ENCODE measurements at regions not wholly inside any gene's neighbourhood (a gene's known extent, or its start where the extent isn't known, plus 50 kb on each side); places are given as distances from the start of the nearest gene placed in this dataset.

DNA sequence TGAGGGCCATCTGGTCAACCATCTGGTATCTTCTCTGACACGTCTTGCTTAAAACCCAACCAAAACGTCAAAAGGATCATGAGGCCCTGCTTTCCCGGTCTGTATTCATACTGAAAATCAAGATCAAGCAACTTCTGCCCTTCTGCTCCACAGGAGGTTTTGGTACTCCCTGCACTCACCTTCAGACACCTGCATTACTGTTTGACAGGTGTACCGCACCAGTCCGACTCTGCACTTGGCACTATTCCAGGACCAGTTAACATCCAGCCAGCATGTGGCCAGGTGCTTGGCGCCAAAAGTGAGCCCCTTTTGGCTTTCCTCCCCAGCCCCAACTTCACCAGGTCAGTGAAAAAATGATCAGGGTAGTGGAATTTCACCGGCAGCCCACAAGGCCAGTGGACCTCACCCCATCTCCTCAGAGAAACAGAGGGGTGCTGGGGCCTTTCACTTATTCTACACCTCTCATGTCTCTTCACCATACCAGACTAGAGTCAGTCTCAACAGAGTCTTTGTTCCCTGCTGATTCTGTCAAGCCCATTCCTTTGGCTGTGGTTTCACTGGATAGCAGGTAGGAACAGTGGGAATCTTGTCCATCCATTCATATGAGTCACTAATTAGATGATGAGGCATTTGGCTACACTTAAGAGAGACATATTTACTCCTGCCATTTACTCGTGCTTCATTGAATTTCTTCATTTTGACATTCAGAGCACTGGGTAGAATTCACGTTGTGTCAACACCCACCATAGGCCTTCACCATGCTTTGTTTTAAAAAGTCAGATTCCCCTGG, 85.3 kb downstream of the ZNF726 start:
- TF ChIP-seq, protein P1, sequence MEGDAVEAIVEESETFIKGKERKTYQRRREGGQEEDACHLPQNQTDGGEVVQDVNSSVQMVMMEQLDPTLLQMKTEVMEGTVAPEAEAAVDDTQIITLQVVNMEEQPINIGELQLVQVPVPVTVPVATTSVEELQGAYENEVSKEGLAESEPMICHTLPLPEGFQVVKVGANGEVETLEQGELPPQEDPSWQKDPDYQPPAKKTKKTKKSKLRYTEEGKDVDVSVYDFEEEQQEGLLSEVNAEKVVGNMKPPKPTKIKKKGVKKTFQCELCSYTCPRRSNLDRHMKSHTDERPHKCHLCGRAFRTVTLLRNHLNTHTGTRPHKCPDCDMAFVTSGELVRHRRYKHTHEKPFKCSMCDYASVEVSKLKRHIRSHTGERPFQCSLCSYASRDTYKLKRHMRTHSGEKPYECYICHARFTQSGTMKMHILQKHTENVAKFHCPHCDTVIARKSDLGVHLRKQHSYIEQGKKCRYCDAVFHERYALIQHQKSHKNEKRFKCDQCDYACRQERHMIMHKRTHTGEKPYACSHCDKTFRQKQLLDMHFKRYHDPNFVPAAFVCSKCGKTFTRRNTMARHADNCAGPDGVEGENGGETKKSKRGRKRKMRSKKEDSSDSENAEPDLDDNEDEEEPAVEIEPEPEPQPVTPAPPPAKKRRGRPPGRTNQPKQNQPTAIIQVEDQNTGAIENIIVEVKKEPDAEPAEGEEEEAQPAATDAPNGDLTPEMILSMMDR (conservative IDR thresholded peaks at IDR 0.05; ENCODE audit: control insufficient read depth, insufficient read depth, low read depth, low read length), result no peak
- no peak for DNase-seq (ENCODE audit: low read depth)
- no peak overlapping the region for H3K4me3 ChIP-seq (ENCODE audit: control insufficient read depth, low read depth, low read length)

DNA sequence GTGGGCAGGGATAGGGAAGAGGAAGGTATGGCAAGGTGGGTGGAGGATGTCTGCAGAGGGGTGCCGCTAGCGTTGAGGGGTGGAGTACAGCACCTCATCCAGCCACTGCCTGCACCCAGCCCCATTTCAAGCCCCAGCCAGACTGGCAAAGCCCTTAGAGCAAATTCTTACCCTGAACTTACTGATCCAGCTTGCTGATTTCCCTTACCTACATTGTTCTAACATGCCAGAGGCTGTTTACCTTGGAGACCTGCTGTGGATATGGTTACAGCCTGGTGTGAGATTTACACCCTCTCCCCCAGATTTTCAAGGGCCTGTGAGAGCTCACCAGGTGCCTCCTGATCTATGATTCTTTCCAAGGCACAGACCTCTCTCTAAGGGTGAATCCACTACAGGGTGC, 86.0 kb downstream of the ZNF726 start:
- H3K4me3 ChIP-seq (ENCODE audit: control insufficient read depth, low read depth, low read length), result no peak overlapping the region
- TF ChIP-seq, protein P1 (conservative IDR thresholded peaks at IDR 0.05; ENCODE audit: control insufficient read depth, insufficient read depth, low read depth, low read length), result no peak
- no peak for DNase-seq (ENCODE audit: low read depth)

DNA sequence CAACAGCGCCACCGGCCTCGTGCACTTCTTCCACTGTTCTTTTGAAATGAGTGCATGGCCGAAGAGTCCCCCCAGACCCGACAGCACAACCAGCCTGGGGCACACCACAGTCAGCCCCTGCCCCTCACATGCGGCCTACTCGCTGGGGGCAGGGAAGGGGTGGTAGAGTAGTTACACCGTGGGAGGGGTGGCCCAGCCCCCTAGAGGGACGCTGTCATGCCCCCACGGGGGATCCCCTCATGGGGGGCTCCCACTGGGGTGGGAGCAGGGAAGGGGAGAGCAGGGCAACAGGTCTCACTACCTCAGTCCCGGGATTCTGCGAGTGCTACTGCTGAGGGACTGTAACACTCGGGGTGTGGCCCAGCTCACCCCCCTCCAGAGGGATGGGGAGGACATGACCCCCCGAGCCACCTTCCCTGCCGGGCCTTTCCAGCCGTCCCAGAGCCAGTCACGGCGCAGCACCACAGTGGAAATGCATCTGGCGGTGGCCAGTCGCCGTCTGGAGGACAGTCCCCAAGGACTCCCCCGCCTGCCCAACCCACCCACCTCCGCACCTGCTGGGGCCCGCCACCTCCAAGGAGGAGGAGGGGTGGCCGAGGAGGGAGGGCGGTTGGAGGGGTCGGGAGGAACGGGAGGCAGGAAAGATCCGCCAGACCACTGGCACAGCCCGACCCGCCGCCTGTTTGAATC, 84.6 kb upstream of the ZNF254 start:
- no peak overlapping the region for H3K4me3 ChIP-seq (ENCODE audit: control insufficient read depth, low read depth, low read length)

DNA sequence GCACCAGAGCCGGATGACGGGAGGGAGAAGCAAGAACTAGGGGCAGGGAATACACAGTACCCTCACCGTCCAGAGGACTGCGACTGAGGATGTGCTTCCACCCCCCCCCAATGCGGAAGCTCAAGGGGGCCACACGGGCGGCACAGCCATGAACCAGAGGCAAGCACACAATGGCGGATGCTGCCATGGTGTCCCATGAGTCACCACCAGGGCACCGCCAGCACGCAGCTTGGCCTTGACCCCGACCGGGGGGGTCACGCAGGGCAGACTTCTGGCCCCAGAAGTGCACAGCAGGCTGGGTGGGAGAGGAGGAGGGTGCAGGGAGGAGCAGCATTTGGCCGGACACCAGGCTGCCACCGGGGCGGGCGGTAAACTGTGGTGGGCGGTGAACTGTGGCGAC, 83.5 kb upstream of the ZNF254 start:
- DNase-seq (ENCODE audit: low read depth), result no peak
- H3K4me3 ChIP-seq (ENCODE audit: control insufficient read depth, low read depth, low read length), result no peak overlapping the region
- TF ChIP-seq, protein P1 (conservative IDR thresholded peaks at IDR 0.05; ENCODE audit: control insufficient read depth, insufficient read depth, low read depth, low read length), result no peak

More for the DNA sequence above, 84.6 kb upstream of the ZNF254 start:
- TF ChIP-seq, protein P1 (conservative IDR thresholded peaks at IDR 0.05; ENCODE audit: control insufficient read depth, insufficient read depth, low read depth, low read length), result no peak
- DNase-seq (ENCODE audit: low read depth), result no peak

DNA sequence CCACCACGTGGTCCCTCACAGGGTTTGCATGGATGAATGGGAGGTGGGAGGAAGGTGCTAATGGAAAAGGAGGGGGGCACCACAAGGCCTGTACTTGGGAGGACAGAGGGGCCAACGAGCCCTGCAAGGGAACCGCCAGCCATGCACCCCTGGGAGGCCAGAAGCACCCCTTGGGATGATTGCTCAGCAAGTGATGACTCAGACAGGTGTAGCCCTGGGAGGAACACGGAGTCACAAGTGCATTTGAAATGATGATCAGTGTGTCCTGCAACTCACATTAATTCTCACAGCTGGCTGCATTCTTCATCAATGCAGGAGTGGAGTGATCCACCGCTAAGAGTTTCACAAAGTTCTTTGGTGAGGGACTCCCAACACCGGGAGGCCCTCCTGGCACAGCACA, 82.8 kb upstream of the ZNF254 start:
- H3K4me3 ChIP-seq (ENCODE audit: control insufficient read depth, low read depth, low read length), result no peak overlapping the region
- TF ChIP-seq, protein P1 (conservative IDR thresholded peaks at IDR 0.05; ENCODE audit: control insufficient read depth, insufficient read depth, low read depth, low read length), result no peak
- no peak for DNase-seq (ENCODE audit: low read depth)

DNA sequence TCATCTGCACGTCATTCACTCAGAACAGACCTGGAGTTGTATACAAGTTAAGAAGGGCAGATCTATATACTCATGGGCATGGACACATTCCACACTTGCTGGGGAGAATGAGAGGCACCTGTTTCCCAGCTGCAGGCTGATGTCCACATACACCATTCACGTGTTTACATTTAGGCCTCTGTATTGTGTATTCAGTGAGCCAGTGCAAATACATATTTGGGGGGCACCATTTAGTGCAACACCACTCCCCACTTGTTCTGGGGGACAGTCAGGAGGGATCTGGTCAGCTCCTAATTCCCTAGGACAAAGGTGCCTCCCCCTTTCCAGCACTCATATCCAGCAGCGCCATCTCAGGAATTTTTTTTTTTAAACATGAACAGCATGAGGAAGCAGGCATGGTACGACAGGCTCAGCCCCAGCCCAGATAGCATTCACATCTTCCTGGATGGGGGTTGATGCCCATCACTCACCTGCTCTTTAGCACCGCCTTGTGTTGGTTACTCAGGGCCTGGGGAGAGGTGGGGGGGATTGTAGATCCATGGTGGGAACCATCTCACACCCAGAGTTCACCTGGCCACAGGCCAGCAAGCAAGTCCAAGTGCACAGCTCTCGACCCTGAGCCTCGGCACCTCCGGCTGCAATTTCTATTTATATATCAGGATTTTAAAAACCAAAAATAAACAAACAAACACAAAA, 56.9 kb upstream of the ZNF254 start:
- no peak for DNase-seq (ENCODE audit: low read depth)
- H3K4me3 ChIP-seq (ENCODE audit: control insufficient read depth, low read depth, low read length), result no peak overlapping the region
- TF ChIP-seq, protein P1 (conservative IDR thresholded peaks at IDR 0.05; ENCODE audit: control insufficient read depth, insufficient read depth, low read depth, low read length), result no peak
